PC-3 (cell line): ENCODE measurements at regions not wholly inside any gene's neighbourhood (a gene's known extent, or its start where the extent isn't known, plus 50 kb on each side); places are given as distances from the start of the nearest gene placed in this dataset.

Experiments
- ATAC-seq: fragments of 200-7000 bp; cut with Tn5 transposase; 2 replicates; pipeline ENCODE4 v1.9.1; 2020; ENCODE audit warnings: mild to moderate bottlenecking, moderate library complexity
- BruUV-seq: library from RNA; stranded (reverse); fragments of 400-500 nt; replicated peaks from 2 replicates; lab custom pipeline; 2021; lab: Mats Ljungman, UMichigan
- CTCF ChIA-PET: fragments of 300-600 bp; sonication (Branson Sonifier 250); formaldehyde crosslinking; loops from one replicate; lab custom pipeline; 2022; ENCODE audit warnings: antibody characterized with exemption; lab: Charles Lee
- POLR2A ChIA-PET: fragments of 300-600 bp; sonication (Branson Sonifier 250); formaldehyde crosslinking; loops from one replicate; lab custom pipeline; 2022; ENCODE audit warnings: antibody characterized with exemption; ENCODE audit not compliant: unreplicated experiment; lab: Charles Lee
- DNase-seq: peaks from one replicate; pipeline ENCODE4 v3.0.0-alpha.2; 2015
- H2AFZ ChIP-seq: fragments of 300-600 bp; sonication (generic); 2 replicates; pipeline ENCODE4 v1.6.0; 2016; ENCODE audit warnings: antibody characterized with exemption, low read length
- H3F3A ChIP-seq: fragments of 300-600 bp; sonication (generic); one replicate; pipeline ENCODE4 v1.6.0; 2017; ENCODE audit warnings: antibody characterized with exemption, low read length, control low read depth, mild to moderate bottlenecking; ENCODE audit not compliant: unreplicated experiment
- H3K27ac ChIP-seq: fragments of 300-600 bp; sonication (generic); 2 replicates; pipeline ENCODE4 v1.5.1; 2016; ENCODE audit warnings: mild to moderate bottlenecking, low read length
- H3K27me3 ChIP-seq: fragments of 300-600 bp; sonication (generic); 2 replicates; pipeline ENCODE4 v1.6.1; 2016; ENCODE audit warnings: low read length, mixed read lengths
- H3K36me3 ChIP-seq: fragments of 300-600 bp; sonication (generic); 2 replicates; pipeline ENCODE4 v1.6.1; 2016; ENCODE audit warnings: low read depth, mixed run types, low read length, mixed read lengths
- H3K4me1 ChIP-seq: fragments of 300-600 bp; sonication (generic); 2 replicates; pipeline ENCODE4 v1.5.1; 2016; ENCODE audit warnings: low read length; ENCODE audit not compliant: insufficient read depth
- H3K4me2 ChIP-seq: fragments of 300-600 bp; sonication (generic); 2 replicates; pipeline ENCODE4 v1.6.0; 2016; ENCODE audit warnings: low read length
- H3K4me3 ChIP-seq: fragments of 300-600 bp; sonication (generic); 2 replicates; pipeline ENCODE4 v1.5.1; 2016; ENCODE audit warnings: mild to moderate bottlenecking, low read length, mixed read lengths
- H3K79me2 ChIP-seq: fragments of 300-600 bp; sonication (generic); 2 replicates; pipeline ENCODE4 v1.6.1; 2017; ENCODE audit warnings: low read length, mixed read lengths
- H3K9ac ChIP-seq: fragments of 300-600 bp; sonication (generic); 2 replicates; pipeline ENCODE4 v1.6.0; 2016; ENCODE audit warnings: mild to moderate bottlenecking, low read length
- H3K9me2 ChIP-seq: fragments of 300-600 bp; sonication (generic); replicated peaks from 2 replicates; pipeline ENCODE4 v1.6.1; 2016; ENCODE audit warnings: mixed run types, low read length, mixed read lengths
- H3K9me3 ChIP-seq: fragments of 300-600 bp; sonication (generic); 2 replicates; pipeline ENCODE4 v1.6.1; 2016; ENCODE audit warnings: low read length, mixed read lengths
- H4K20me1 ChIP-seq: fragments of 300-600 bp; sonication (generic); 2 replicates; pipeline ENCODE4 v1.6.1; 2016; ENCODE audit warnings: low read length, mixed read lengths
- CTCF ChIP-seq: fragments of 300-600 bp; sonication (generic); conservative IDR thresholded peaks from 2 replicates; pipeline ENCODE4 v1.5.1; 2017; ENCODE audit warnings: antibody characterized with exemption, low read depth, mild to moderate bottlenecking, low read length
- EZH2 ChIP-seq: fragments of 300-600 bp; sonication (generic); IDR thresholded peaks from one replicate; pipeline ENCODE4 v1.6.1; 2017; ENCODE audit warnings: antibody characterized with exemption, mild to moderate bottlenecking, low read length; ENCODE audit not compliant: unreplicated experiment
- EZH2phosphoT487 ChIP-seq: fragments of 300-600 bp; sonication (generic); IDR thresholded peaks from 2 replicates; pipeline ENCODE4 v1.6.1; 2018; ENCODE audit warnings: mild to moderate bottlenecking, antibody characterized with exemption, low read length, borderline replicate concordance
- intact Hi-C: fragments of 100-400 bp; cut with micrococcal nuclease; formaldehyde crosslinking; loops from 2 replicates; pipeline ENCODE4 v1.9.0; 2023

DNA sequence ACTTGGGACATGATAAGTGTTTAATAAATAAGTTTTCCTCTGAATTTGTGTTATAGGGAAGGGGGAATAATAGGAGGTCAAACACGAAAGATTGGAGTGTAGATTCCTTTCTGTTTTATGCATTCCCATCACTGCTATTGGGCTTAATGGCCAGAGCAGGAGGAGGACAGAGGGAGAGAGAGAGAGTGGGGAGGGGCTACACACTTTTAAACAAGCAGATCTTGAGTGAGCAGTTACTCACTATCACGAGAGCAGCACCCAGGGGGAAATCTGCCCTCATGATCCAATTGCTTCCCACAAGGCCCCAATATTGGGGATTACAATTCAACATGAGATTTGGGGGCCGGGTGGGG, 505.0 kb downstream of the GRIN2A start:
- POLR2A ChIA-PET: no interaction called here
- no peaks in the 10 kb centered on the region for H3K36me3 ChIP-seq
- ATAC-seq: no peak
- H4K20me1 ChIP-seq: no peaks in the 10 kb centered on the region
- no peaks in the 10 kb centered on the region for H3K4me1 ChIP-seq
- TF ChIP-seq CTCF (no peak), EZH2 (no peak)
- H3K9me3 ChIP-seq: no peaks in the 10 kb centered on the region
- no peak overlapping the region for H2AFZ ChIP-seq
- H3K79me2 ChIP-seq: no peaks in the 10 kb centered on the region
- H3K27me3 ChIP-seq: peaks cover 27% of the 10 kb centered on the region
- no peaks in the 10 kb centered on the region for H3F3A ChIP-seq
- no peak overlapping the region for H3K4me2 ChIP-seq
- CTCF ChIA-PET: no interaction called here
- H3K27ac ChIP-seq: no peak overlapping the region
- no peak overlapping the region for H3K9ac ChIP-seq
- DNase-seq: no peak
- H3K4me3 ChIP-seq: no peak overlapping the region
- intact Hi-C loops: no loop called here
- BruUV-seq: no TSS peak
- no peaks in the 10 kb centered on the region for H3K9me2 ChIP-seq

GRCh38 chr16:9679213-9679767, 502.9 kb downstream of the GRIN2A start:
- DNase-seq (no peak), ATAC-seq (no peak)
- Histone ChIP-seq H4K20me1 (no peaks in the 10 kb centered on the region), H3F3A (no peaks in the 10 kb centered on the region), H3K9me3 (no peaks in the 10 kb centered on the region), H3K4me2 (no peak overlapping the region), H3K4me3 (no peak overlapping the region), H2AFZ (no peak overlapping the region), H3K36me3 (no peaks in the 10 kb centered on the region), H3K9ac (no peak overlapping the region), H3K79me2 (no peaks in the 10 kb centered on the region), H3K4me1 (no peaks in the 10 kb centered on the region), H3K9me2 (no peaks in the 10 kb centered on the region), H3K27me3 (peaks cover 27% of the 10 kb centered on the region), H3K27ac (no peak overlapping the region)
- BruUV-seq: no TSS peak
- intact Hi-C loops: no loop called here
- POLR2A ChIA-PET: no interaction called here
- CTCF ChIA-PET: no interaction called here
- no peak for TF ChIP-seq CTCF
- TF ChIP-seq EZH2: no peak
- no peak for TF ChIP-seq EZH2phosphoT487

GRCh38 chr16:9680019-9680655, 502.1 kb downstream of the GRIN2A start:
- Histone ChIP-seq H3K27me3 (peaks cover 27% of the 10 kb centered on the region), H3K9me2 (no peaks in the 10 kb centered on the region), H3F3A (no peaks in the 10 kb centered on the region), H3K36me3 (no peaks in the 10 kb centered on the region), H3K9me3 (no peaks in the 10 kb centered on the region), H3K27ac (no peak overlapping the region), H3K9ac (no peak overlapping the region), H3K4me1 (no peaks in the 10 kb centered on the region), H2AFZ (no peak overlapping the region), H3K4me3 (no peak overlapping the region), H3K79me2 (no peaks in the 10 kb centered on the region), H4K20me1 (no peaks in the 10 kb centered on the region), H3K4me2 (no peak overlapping the region)
- no peak for ATAC-seq
- no TSS peak for BruUV-seq
- intact Hi-C loops: no loop called here
- TF ChIP-seq EZH2phosphoT487 (no peak), EZH2 (no peak), CTCF (no peak)
- ChIA-PET POLR2A (no interaction called here), CTCF (no interaction called here)
- no peak for DNase-seq
